ENCODE measurements at regions not wholly inside any gene's neighbourhood (a gene's known extent, or its start where the extent isn't known, plus 50 kb on each side); places are given as distances from the start of the nearest gene placed in this dataset.

GRCh38 chr2:12534646-12535263, 182.0 kb upstream of the TRIB2 start:
- no peak for TF ChIP-seq CTCF (IDR thresholded peaks at IDR 0.05; ENCODE audit: control extremely low read depth, extremely low read depth)
- Histone ChIP-seq H3K4me1 (ENCODE audit: control insufficient read depth in 5 of 5, insufficient read depth in 5 of 5, low read length in 5 of 5) (peaks cover 0 to 8% (median 0%) of the 10 kb centered on the region in 5 donors), H3K27ac (ENCODE audit: low read depth in 1 of 2, low read length in 1 of 2) (no peak overlapping the region), H3K9me3 (ENCODE audit: control insufficient read depth in 4 of 4, insufficient read depth in 3 of 4, low read length in 3 of 4) (no peaks in the 10 kb centered on the region), H3K4me3 (no peak overlapping the region), H3K27me3 (ENCODE audit: control insufficient read depth in 3 of 3, insufficient read depth in 3 of 3, low read length in 2 of 3) (no peaks in the 10 kb centered on the region), H3K9ac (ENCODE audit: insufficient read depth in 1 of 2, low read length in 2 of 2) (no peak overlapping the region), H3K36me3 (ENCODE audit: control insufficient read depth in 4 of 4, insufficient read depth in 4 of 4, low read length in 4 of 4) (no peaks in the 10 kb centered on the region)
- 73 to 90% methylated on average over 3 of the region's 3 CpGs for WGBS, 2 donors
- no peak for ATAC-seq (ENCODE audit: insufficient read depth, low FRiP score)
- DNase-seq, result no peak

- ATAC-seq (ENCODE audit: insufficient read depth, low FRiP score), result no peak
- 60 to 84% methylated on average over 4 of the region's 4 CpGs for WGBS, 2 donors
Observed at GRCh38 chr2:12536976-12537375, 179.8 kb upstream of the TRIB2 start.

GRCh38 chr2:12538138-12538694, 178.5 kb upstream of the TRIB2 start:
- Histone ChIP-seq H3K36me3 (ENCODE audit: control insufficient read depth in 4 of 4, insufficient read depth in 4 of 4, low read length in 4 of 4) (no peaks in the 10 kb centered on the region), H3K4me3 (no peak overlapping the region), H3K27me3 (ENCODE audit: control insufficient read depth in 3 of 3, insufficient read depth in 3 of 3, low read length in 2 of 3) (no peaks in the 10 kb centered on the region), H3K27ac (ENCODE audit: low read depth in 1 of 2, low read length in 1 of 2) (no peak overlapping the region), H3K4me1 (ENCODE audit: control insufficient read depth in 5 of 5, insufficient read depth in 5 of 5, low read length in 5 of 5) (peaks cover 0 to 8% (median 0%) of the 10 kb centered on the region in 5 donors), H3K9me3 (ENCODE audit: control insufficient read depth in 4 of 4, insufficient read depth in 3 of 4, low read length in 3 of 4) (no peaks in the 10 kb centered on the region), H3K9ac (ENCODE audit: insufficient read depth in 1 of 2, low read length in 2 of 2) (no peak overlapping the region)
- WGBS, 2 donors, result 68 to 96% methylated on average over 3 of the region's 3 CpGs
- ATAC-seq (ENCODE audit: insufficient read depth, low FRiP score) (no peak), DNase-seq (no peak)
- TF ChIP-seq CTCF (IDR thresholded peaks at IDR 0.05; ENCODE audit: control extremely low read depth, extremely low read depth), result no peak

More at GRCh38 chr2:12536976-12537375, 179.8 kb upstream of the TRIB2 start:
- H3K9me3 ChIP-seq (ENCODE audit: control insufficient read depth in 4 of 4, insufficient read depth in 3 of 4, low read length in 3 of 4), result no peaks in the 10 kb centered on the region
- H3K27ac ChIP-seq (ENCODE audit: low read depth in 1 of 2, low read length in 1 of 2), result no peak overlapping the region
- H3K4me1 ChIP-seq (ENCODE audit: control insufficient read depth in 5 of 5, insufficient read depth in 5 of 5, low read length in 5 of 5), result peaks cover 0 to 8% (median 0%) of the 10 kb centered on the region in 5 donors
- no peaks in the 10 kb centered on the region for H3K27me3 ChIP-seq (ENCODE audit: control insufficient read depth in 3 of 3, insufficient read depth in 3 of 3, low read length in 2 of 3)
- no peak for TF ChIP-seq CTCF (IDR thresholded peaks at IDR 0.05; ENCODE audit: control extremely low read depth, extremely low read depth)
- DNase-seq, result no peak
- no peak overlapping the region for H3K4me3 ChIP-seq
- H3K36me3 ChIP-seq (ENCODE audit: control insufficient read depth in 4 of 4, insufficient read depth in 4 of 4, low read length in 4 of 4), result no peaks in the 10 kb centered on the region
- no peak overlapping the region for H3K9ac ChIP-seq (ENCODE audit: insufficient read depth in 1 of 2, low read length in 2 of 2)

All from lung (tissue), 11 donors.